Parathyroid adenoma (tissue), 2 donors: ENCODE measurements at regions not wholly inside any gene's neighbourhood (a gene's known extent, or its start where the extent isn't known, plus 50 kb on each side); places are given as distances from the start of the nearest gene placed in this dataset.

Source experiments
- H2AFZ ChIP-seq: fragments of 300-600 bp; sonication (generic); one replicate; pipeline ENCODE4 v1.7.0; 2017; ENCODE audit warnings: antibody characterized with exemption, mild to moderate bottlenecking
- H3K27ac ChIP-seq: fragments of 300-600 bp; sonication (generic); one replicate; pipeline ENCODE4 v1.7.0; 2017
- H3K27me3 ChIP-seq: fragments of 300-600 bp; sonication (generic); one replicate; pipeline ENCODE4 v1.7.0; 2017; ENCODE audit warnings: low read length; ENCODE audit not compliant: control insufficient read depth, insufficient read depth
- H3K36me3 ChIP-seq: fragments of 300-600 bp; sonication (generic); one replicate; pipeline ENCODE4 v1.7.0; 2017; ENCODE audit warnings: low read length; ENCODE audit not compliant: control insufficient read depth, insufficient read depth
- H3K4me1 ChIP-seq: fragments of 300-600 bp; sonication (generic); one replicate; pipeline ENCODE4 v1.7.0; 2017; ENCODE audit warnings: control low read depth
- H3K4me2 ChIP-seq: fragments of 300-600 bp; sonication (generic); one replicate; pipeline ENCODE4 v1.7.0; 2017; ENCODE audit warnings: low read length
- H3K4me3 ChIP-seq: fragments of 300-600 bp; sonication (generic); one replicate; pipeline ENCODE4 v1.7.0; 2017; ENCODE audit warnings: low read depth, low read length
- H3K79me2 ChIP-seq: fragments of 300-600 bp; sonication (generic); one replicate; pipeline ENCODE4 v1.7.0; 2017; ENCODE audit warnings: control low read depth
- H3K9ac ChIP-seq: fragments of 300-600 bp; sonication (generic); one replicate; pipeline ENCODE4 v1.7.0; 2017; ENCODE audit warnings: mild to moderate bottlenecking
- H3K9me3 ChIP-seq: fragments of 300-600 bp; sonication (generic); one replicate; pipeline ENCODE4 v1.7.0; 2017; ENCODE audit warnings: low read length; ENCODE audit not compliant: control insufficient read depth
- TF ChIP-seq, protein P1 (sequence below): fragments of 300-600 bp; sonication (generic); IDR thresholded peaks from one replicate; pipeline ENCODE4 v1.7.0; 2017; ENCODE audit warnings: antibody characterized with exemption, mild to moderate bottlenecking
- donor health status: primary hyperparathyroidism.

DNA sequence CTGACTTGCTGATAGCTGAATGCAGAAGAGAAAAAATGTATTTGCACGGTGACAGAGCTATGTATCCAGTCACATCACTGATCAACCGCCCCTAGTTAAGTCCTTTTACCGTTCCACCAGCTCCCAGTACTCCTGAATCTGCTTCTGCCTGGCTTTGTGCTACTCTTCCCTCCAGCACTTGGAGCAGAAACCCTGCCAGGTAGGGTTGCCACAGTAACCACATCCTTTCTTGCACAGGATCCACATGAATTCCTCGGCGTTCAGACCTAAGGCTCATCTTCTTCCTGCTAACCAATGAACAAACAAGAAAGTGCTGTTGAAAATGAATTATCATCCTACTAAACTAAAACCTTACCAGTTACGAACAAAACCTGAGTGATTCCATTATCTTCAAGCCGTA, 52.0 kb upstream of the KCTD7 start:
- Histone ChIP-seq H3K36me3 (no peaks in the 10 kb centered on the region), H3K27me3 (no peaks in the 10 kb centered on the region), H3K4me1 (peaks cover 4% of the 10 kb centered on the region), H2AFZ (no peak overlapping the region), H3K9me3 (no peaks in the 10 kb centered on the region), H3K4me3 (no peak overlapping the region), H3K9ac (no peak overlapping the region), H3K4me2 (no peak overlapping the region), H3K79me2 (peaks cover 49% of the 10 kb centered on the region), H3K27ac (no peak overlapping the region)
- TF ChIP-seq, protein P1, sequence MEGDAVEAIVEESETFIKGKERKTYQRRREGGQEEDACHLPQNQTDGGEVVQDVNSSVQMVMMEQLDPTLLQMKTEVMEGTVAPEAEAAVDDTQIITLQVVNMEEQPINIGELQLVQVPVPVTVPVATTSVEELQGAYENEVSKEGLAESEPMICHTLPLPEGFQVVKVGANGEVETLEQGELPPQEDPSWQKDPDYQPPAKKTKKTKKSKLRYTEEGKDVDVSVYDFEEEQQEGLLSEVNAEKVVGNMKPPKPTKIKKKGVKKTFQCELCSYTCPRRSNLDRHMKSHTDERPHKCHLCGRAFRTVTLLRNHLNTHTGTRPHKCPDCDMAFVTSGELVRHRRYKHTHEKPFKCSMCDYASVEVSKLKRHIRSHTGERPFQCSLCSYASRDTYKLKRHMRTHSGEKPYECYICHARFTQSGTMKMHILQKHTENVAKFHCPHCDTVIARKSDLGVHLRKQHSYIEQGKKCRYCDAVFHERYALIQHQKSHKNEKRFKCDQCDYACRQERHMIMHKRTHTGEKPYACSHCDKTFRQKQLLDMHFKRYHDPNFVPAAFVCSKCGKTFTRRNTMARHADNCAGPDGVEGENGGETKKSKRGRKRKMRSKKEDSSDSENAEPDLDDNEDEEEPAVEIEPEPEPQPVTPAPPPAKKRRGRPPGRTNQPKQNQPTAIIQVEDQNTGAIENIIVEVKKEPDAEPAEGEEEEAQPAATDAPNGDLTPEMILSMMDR = no peak
